Activated CD4-positive, alpha-beta T cell treated with anti-CD3 and anti-CD28 coated beads, Interleukin-2, amount 10 ng/mL, durations not matched to agents 24 days and 14 days (primary cell): ENCODE measurements at regions not wholly inside any gene's neighbourhood (a gene's known extent, or its start where the extent isn't known, plus 50 kb on each side); places are given as distances from the start of the nearest gene placed in this dataset.

Experiments
- DNase-seq: peaks from one replicate; pipeline ENCODE4 v3.0.0; 2022
- H3K27ac Mint-ChIP-seq: one replicate; pipeline ENCODE4 v1.8.0; 2022; ENCODE audit warnings: mild to moderate bottlenecking, mixed read lengths
- H3K27me3 Mint-ChIP-seq: one replicate; pipeline ENCODE4 v1.8.0; 2022; ENCODE audit warnings: mixed read lengths
- H3K36me3 Mint-ChIP-seq: one replicate; pipeline ENCODE4 v1.8.0; 2022; ENCODE audit warnings: low read depth, mild to moderate bottlenecking, mixed read lengths
- H3K4me1 Mint-ChIP-seq: one replicate; pipeline ENCODE4 v1.8.0; 2021; ENCODE audit warnings: mixed read lengths
- H3K4me3 Mint-ChIP-seq: one replicate; pipeline ENCODE4 v1.8.0; 2022; ENCODE audit warnings: mild to moderate bottlenecking, moderate library complexity, mixed read lengths
- H3K9me3 Mint-ChIP-seq: one replicate; pipeline ENCODE4 v1.8.0; 2021; ENCODE audit warnings: mixed read lengths
- intact Hi-C: fragments of 100-400 bp; cut with micrococcal nuclease; formaldehyde crosslinking; loops from one replicate; pipeline ENCODE4 v1.15.1; 2023

- Mint-ChIP-seq H3K27ac (no peak overlapping the region), H3K9me3 (no peaks in the 10 kb centered on the region)
- intact Hi-C loops, result no loop called here
Observed at GRCh38 chr9:121564504-121565260, 65.0 kb upstream of the GGTA1 start.

GRCh38 chr9:121566481-121567465 is 67.1 kb upstream of the GGTA1 start:
- H3K27ac Mint-ChIP-seq, result no peak overlapping the region
- intact Hi-C loops, result no loop called here
- H3K36me3 Mint-ChIP-seq, result no peaks in the 10 kb centered on the region
- no peaks in the 10 kb centered on the region for H3K27me3 Mint-ChIP-seq
- no peaks in the 10 kb centered on the region for H3K4me1 Mint-ChIP-seq
- H3K4me3 Mint-ChIP-seq, result no peak overlapping the region
- no peaks in the 10 kb centered on the region for H3K9me3 Mint-ChIP-seq
- no peak for DNase-seq

More at GRCh38 chr9:121564504-121565260, 65.0 kb upstream of the GGTA1 start:
- no peak overlapping the region for H3K4me3 Mint-ChIP-seq
- H3K36me3 Mint-ChIP-seq, result no peaks in the 10 kb centered on the region
- DNase-seq, result no peak
- no peaks in the 10 kb centered on the region for H3K4me1 Mint-ChIP-seq
- no peaks in the 10 kb centered on the region for H3K27me3 Mint-ChIP-seq

DNA sequence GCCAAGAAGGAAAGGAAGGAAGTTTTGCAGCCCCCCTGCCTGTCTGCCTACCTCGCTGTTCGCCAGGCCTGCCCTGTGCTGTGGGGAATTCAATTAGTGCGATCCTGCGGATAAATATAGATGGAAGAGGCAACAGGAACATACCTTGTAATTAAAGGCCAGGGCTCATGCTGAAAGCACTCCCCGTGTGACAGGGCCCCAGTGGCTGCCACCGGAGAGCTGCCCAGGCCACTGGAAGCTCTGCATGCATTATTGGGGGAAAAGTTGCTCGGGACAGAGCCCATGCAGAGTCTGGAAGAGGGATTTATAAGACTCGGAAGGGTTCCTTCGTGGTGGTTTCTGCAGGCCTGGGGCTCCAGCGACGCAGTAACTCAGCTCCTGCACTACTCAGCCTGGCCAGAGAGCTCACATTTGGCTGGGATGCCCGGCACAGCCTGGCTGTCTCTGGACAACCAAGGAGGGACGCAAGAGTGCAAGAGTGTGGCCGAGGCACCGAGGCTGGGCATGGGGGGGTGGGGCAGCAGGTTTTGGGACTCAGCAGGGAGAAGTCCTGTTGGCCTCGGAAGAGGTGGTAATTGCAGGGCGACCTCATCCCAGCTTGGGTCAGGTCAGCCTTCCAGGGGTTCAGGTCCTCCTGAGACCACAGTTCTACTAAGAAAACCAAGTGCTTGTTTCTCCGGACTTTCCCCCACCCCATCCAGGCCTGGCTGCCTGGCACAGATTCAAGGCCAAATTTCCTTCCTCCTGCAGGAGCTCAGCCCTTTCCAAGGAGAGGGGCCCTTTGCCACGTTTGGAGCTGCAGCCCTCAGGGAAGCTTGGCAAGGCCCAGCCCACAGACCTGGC is 68.1 kb upstream of the GGTA1 start:
- Mint-ChIP-seq H3K4me1 (no peaks in the 10 kb centered on the region), H3K27ac (no peak overlapping the region), H3K4me3 (no peak overlapping the region), H3K27me3 (no peaks in the 10 kb centered on the region), H3K9me3 (no peaks in the 10 kb centered on the region), H3K36me3 (no peaks in the 10 kb centered on the region)
- intact Hi-C loops, result no loop called here
- DNase-seq, result no peak

- no peak for DNase-seq
- Mint-ChIP-seq H3K27me3 (no peaks in the 10 kb centered on the region), H3K27ac (no peak overlapping the region), H3K4me1 (no peaks in the 10 kb centered on the region), H3K36me3 (no peaks in the 10 kb centered on the region), H3K4me3 (no peak overlapping the region), H3K9me3 (no peaks in the 10 kb centered on the region)
- intact Hi-C loops, result no loop called here
Observed at GRCh38 chr9:121568343-121569265, 69.0 kb upstream of the GGTA1 start.

DNA sequence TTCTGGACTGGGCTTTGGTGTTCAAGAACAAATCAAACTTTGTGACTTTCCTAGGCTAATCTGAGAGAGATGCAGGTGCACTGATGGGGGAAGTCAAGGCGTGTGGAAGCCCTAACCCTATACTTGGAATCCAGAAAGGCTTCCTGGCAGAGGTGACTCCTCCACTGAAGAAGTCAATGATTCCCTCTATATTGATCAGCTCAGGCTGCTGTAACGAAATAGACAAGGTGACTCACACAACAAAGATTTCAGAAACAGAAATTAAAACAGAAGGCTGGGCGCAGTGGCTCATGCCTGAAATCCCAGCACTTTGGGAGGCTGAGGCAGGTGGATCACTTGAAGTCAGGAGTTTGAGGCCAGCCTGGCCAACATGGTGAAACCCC is 69.6 kb upstream of the GGTA1 start:
- Mint-ChIP-seq H3K9me3 (no peaks in the 10 kb centered on the region), H3K4me3 (no peak overlapping the region), H3K27ac (no peak overlapping the region), H3K36me3 (no peaks in the 10 kb centered on the region), H3K4me1 (no peaks in the 10 kb centered on the region), H3K27me3 (no peaks in the 10 kb centered on the region)
- DNase-seq, result no peak
- intact Hi-C loops, result no loop called here

GRCh38 chr9:121572581-121572980 is 72.9 kb upstream of the GGTA1 start:
- intact Hi-C loops, result no loop called here
- Mint-ChIP-seq H3K36me3 (no peaks in the 10 kb centered on the region), H3K9me3 (no peaks in the 10 kb centered on the region), H3K4me3 (no peak overlapping the region), H3K4me1 (no peaks in the 10 kb centered on the region), H3K27ac (no peak overlapping the region), H3K27me3 (no peaks in the 10 kb centered on the region)
- DNase-seq, result no peak

DNA sequence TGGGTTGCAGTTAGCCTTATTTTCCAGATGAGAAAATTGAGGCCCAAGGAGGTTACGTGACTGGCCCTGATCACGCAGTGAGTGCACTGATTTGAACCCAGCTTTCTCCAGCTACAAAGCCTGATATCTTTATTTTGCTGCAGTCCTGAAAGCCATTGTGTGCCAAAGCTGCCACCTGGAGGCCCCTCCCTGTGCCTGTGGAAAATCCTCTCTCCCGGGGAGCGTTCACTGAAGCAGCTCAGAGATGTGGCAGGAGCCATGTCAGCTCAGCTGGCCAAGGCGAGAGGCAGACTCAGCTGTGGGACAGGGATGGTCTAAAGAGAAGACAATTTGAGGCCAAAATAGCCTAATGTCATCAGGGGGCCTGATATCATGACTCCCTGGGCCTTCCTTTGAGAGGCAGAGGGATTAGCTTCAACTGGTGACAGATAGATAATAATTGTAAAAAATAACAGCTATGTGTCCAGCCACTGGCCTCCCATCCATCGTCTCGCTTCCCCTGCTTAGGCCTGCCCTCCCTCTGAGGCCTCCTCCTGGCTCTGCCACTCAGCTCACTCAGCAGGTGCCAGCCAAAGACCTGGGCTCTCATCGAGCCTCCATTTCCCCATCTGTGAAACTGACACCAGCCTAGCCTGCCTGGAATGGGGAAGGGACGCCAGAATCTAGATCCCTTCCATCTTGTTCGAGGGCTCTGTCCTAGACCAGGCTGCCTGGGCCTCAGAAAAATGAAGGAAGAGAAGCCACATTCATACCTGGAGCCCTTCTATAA is 74.3 kb upstream of the GGTA1 start:
- intact Hi-C loops, result no loop called here
- H3K9me3 Mint-ChIP-seq, result no peaks in the 10 kb centered on the region
- H3K4me3 Mint-ChIP-seq, result no peak overlapping the region
- H3K36me3 Mint-ChIP-seq, result no peaks in the 10 kb centered on the region
- no peaks in the 10 kb centered on the region for H3K4me1 Mint-ChIP-seq
- no peaks in the 10 kb centered on the region for H3K27me3 Mint-ChIP-seq
- no peak for DNase-seq
- H3K27ac Mint-ChIP-seq, result no peak overlapping the region

DNA sequence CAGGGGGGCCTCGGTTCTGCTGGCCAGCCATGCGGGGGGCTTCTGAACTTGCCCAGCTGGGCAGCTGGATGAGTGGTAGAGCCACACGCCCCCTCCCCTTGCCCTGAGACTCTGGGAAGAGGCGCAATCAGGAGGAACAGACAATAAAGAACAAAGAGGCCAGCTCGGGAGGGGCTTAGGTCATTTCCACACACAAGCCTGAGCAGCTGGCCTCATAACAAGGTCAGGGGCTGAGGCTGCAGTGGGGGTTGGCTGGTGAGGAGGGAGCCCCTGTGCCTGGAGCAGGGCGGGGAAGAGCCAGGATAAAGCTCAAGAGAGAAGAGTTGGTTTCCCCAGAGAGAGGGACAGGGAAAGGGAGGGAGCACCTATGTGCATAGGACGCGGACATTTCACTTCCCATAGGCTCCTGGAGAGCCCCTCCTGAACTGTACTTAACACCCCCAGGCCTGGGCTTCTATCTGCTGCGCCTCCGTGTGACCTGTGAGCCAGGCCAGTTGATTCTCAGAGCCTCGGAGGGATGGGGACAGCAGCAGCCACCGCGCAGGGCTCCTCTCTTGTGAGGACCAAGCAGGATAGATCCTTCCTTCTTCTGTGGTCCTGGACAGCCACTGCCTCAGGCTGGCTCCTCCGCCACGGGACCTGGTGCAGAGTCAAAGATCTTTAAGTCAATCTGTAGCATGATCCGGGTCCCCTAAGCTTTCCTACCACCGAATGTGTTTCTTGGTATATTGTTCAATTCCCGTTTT is 75.3 kb upstream of the GGTA1 start:
- no peak for DNase-seq
- H3K4me1 Mint-ChIP-seq, result no peaks in the 10 kb centered on the region
- H3K36me3 Mint-ChIP-seq, result no peaks in the 10 kb centered on the region
- H3K4me3 Mint-ChIP-seq, result no peak overlapping the region
- no peaks in the 10 kb centered on the region for H3K27me3 Mint-ChIP-seq
- no peak overlapping the region for H3K27ac Mint-ChIP-seq
- no peaks in the 10 kb centered on the region for H3K9me3 Mint-ChIP-seq
- intact Hi-C loops, result no loop called here

DNA sequence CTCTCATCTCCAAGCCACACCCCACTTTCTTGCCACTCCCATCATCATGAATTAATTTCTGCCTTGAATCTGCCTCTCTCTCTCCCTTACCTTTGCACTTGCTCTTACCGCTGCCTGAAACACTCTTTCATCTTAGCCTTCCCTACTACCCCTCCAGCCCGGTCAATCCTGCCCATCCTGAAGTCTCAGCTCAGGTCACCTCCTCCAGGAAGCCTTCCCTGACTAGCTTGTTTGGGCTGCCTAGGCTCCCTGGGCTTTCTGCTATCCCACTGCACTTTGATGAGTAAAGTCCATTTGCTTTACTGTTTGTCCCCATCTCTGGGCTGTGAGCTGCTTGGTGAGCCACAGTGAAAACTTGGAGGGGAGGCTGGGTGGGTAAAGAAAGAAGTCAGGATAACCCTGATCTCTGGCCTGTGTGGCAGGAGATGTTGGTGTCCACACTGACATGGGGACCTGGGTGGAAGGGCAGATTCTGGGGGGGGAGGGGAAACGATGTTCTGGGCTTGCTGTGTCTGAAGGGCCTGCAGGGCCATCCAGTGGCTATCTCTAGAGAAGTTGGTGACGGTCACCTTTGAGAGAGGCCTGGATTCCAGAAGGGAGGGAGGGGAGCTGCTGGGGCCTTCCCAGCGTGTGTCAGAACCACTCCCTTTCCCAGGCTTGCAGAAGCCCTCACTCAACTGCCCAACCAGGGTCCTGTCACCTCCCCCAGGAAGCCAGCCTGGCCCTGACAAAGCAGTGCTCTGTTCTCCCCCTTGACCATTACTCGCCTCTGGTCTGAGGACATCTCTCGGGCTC is 75.0 kb upstream of the DAB2IP start:
- no peak overlapping the region for H3K27ac Mint-ChIP-seq
- no peaks in the 10 kb centered on the region for H3K36me3 Mint-ChIP-seq
- DNase-seq, result no peak
- intact Hi-C loops, result no loop called here
- no peak overlapping the region for H3K4me3 Mint-ChIP-seq
- no peaks in the 10 kb centered on the region for H3K4me1 Mint-ChIP-seq
- H3K9me3 Mint-ChIP-seq, result no peaks in the 10 kb centered on the region
- H3K27me3 Mint-ChIP-seq, result no peaks in the 10 kb centered on the region

GRCh38 chr9:121577166-121577565 is 74.3 kb upstream of the DAB2IP start:
- H3K4me3 Mint-ChIP-seq, result no peak overlapping the region
- H3K36me3 Mint-ChIP-seq, result no peaks in the 10 kb centered on the region
- no peak for DNase-seq
- intact Hi-C loops, result no loop called here
- no peaks in the 10 kb centered on the region for H3K4me1 Mint-ChIP-seq
- no peaks in the 10 kb centered on the region for H3K27me3 Mint-ChIP-seq
- no peaks in the 10 kb centered on the region for H3K9me3 Mint-ChIP-seq
- no peak overlapping the region for H3K27ac Mint-ChIP-seq

- H3K36me3 Mint-ChIP-seq, result no peaks in the 10 kb centered on the region
- H3K27ac Mint-ChIP-seq, result no peak overlapping the region
- no peaks in the 10 kb centered on the region for H3K4me1 Mint-ChIP-seq
- H3K9me3 Mint-ChIP-seq, result no peaks in the 10 kb centered on the region
- H3K27me3 Mint-ChIP-seq, result peaks cover 1% of the 10 kb centered on the region
- no peak overlapping the region for H3K4me3 Mint-ChIP-seq
- intact Hi-C loops, result no loop called here
- no peak for DNase-seq
Observed at GRCh38 chr9:121577572-121577971, 73.9 kb upstream of the DAB2IP start.
